ENCODE measurements at regions not wholly inside any gene's neighbourhood (a gene's known extent, or its start where the extent isn't known, plus 50 kb on each side); places are given as distances from the start of the nearest gene placed in this dataset.

DNA sequence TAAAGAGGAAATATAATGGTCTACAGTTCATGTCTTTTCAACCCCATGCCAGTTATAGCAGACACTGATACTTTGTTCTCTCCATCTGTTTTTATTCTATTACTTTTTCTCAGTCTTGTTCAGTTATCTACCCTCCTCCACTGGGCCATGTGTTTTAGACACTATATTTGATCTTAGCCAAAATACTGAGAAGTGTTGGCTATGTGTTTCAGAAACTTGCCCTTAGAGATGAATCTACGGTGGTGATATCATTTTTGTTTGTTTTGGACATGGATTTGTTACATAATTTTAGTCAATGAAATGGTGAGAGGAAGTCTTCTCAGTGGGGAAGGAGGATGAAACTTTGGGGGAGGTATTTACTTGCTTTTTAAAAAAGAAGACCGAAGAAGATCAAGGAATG, 211.5 kb upstream of the DDX53 start:
- TF ChIP-seq, protein P1, sequence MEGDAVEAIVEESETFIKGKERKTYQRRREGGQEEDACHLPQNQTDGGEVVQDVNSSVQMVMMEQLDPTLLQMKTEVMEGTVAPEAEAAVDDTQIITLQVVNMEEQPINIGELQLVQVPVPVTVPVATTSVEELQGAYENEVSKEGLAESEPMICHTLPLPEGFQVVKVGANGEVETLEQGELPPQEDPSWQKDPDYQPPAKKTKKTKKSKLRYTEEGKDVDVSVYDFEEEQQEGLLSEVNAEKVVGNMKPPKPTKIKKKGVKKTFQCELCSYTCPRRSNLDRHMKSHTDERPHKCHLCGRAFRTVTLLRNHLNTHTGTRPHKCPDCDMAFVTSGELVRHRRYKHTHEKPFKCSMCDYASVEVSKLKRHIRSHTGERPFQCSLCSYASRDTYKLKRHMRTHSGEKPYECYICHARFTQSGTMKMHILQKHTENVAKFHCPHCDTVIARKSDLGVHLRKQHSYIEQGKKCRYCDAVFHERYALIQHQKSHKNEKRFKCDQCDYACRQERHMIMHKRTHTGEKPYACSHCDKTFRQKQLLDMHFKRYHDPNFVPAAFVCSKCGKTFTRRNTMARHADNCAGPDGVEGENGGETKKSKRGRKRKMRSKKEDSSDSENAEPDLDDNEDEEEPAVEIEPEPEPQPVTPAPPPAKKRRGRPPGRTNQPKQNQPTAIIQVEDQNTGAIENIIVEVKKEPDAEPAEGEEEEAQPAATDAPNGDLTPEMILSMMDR (IDR thresholded peaks at IDR 0.05; ENCODE audit: insufficient read depth, low read depth, low read length): no peak
- TF ChIP-seq EZH2 (IDR thresholded peaks at IDR 0.05; ENCODE audit: insufficient read depth, low read length): no peak

Data from astrocyte (in vitro differentiated cells and primary cell).